ENCODE measurements at regions not wholly inside any gene's neighbourhood (a gene's known extent, or its start where the extent isn't known, plus 50 kb on each side); places are given as distances from the start of the nearest gene placed in this dataset.

GRCh38 chr16:85401917-85402766, 211.0 kb upstream of the GSE1 start:
- no peaks in the 10 kb centered on the region; the same call in 1 of the 2 replicates for H3K9me3 ChIP-seq (ENCODE audit: control insufficient read depth, insufficient read depth, low read length)
- no peak overlapping the region for H2BK20ac ChIP-seq (ENCODE audit: low read depth, low read length)
- H3K9me1 ChIP-seq (ENCODE audit: insufficient read depth, low read length) = peaks cover 8% of the 10 kb centered on the region
- H2BK15ac ChIP-seq (ENCODE audit: low read depth, low read length) = no peak overlapping the region
- H3K9ac ChIP-seq (ENCODE audit: low read depth, low read length) = no peak overlapping the region
- no peak overlapping the region for H3K14ac ChIP-seq (replicated peaks; ENCODE audit: low read depth, low read length)
- no peak overlapping the region for H3K23ac ChIP-seq (ENCODE audit: low read depth, low read length)
- H3K4me2 ChIP-seq (ENCODE audit: low read depth, low read length) = no peak overlapping the region
- DNase-seq (no peak), ATAC-seq (ENCODE audit: low read depth) (no peak)
- H2BK5ac ChIP-seq (ENCODE audit: low read depth, low read length, poor library complexity, severe bottlenecking) = no peak overlapping the region
- H3K18ac ChIP-seq (ENCODE audit: low read depth, low read length) = no peak overlapping the region
- H4K20me1 ChIP-seq (ENCODE audit: insufficient read depth, low read length) = no peaks in the 10 kb centered on the region; the same call in none of the 2 replicates
- H2AK5ac ChIP-seq (ENCODE audit: low read depth, low read length) = peak overlapping the region; percentile 58
- 86% methylated on average over 15 of the region's 30 CpGs; no CpG with 5 or more reads in 1 of the 2 experiments for WGBS, 2 experiments (ENCODE audit: extremely low coverage in 2 of 2, insufficient read length in 1 of 2)
- TF ChIP-seq, protein P1, sequence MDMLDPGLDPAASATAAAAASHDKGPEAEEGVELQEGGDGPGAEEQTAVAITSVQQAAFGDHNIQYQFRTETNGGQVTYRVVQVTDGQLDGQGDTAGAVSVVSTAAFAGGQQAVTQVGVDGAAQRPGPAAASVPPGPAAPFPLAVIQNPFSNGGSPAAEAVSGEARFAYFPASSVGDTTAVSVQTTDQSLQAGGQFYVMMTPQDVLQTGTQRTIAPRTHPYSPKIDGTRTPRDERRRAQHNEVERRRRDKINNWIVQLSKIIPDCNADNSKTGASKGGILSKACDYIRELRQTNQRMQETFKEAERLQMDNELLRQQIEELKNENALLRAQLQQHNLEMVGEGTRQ (IDR thresholded peaks at IDR 0.05; ENCODE audit: low read depth, low read length) = no peak
- TF ChIP-seq SMC3 (IDR thresholded peaks at IDR 0.05; ENCODE audit: low read depth, low read length) (no peak), NFE2L2 (IDR thresholded peaks at IDR 0.05; ENCODE audit: low read depth, low read length) (no peak), RAD21 (IDR thresholded peaks at IDR 0.05; ENCODE audit: low read length) (no peak), MXI1 (IDR thresholded peaks at IDR 0.05; ENCODE audit: borderline replicate concordance, low read depth, low read length) (no peak)
- no peak overlapping the region for H3K56ac ChIP-seq (ENCODE audit: extremely low read depth, insufficient read depth, low read length)
- H4K91ac ChIP-seq (ENCODE audit: insufficient read depth, low read depth, low read length) = no peak overlapping the region
- dilution Hi-C loops (cut with HindIII; ENCODE audit: low sequenced_read_pairs, unreplicated experiment) = no loop called here
- BruUV-seq (replicated peaks) = no TSS peak
- H3K4ac ChIP-seq (ENCODE audit: low read depth, low read length) = peak overlapping the region; percentile 33
- no peak overlapping the region for H3K4me3 ChIP-seq (ENCODE audit: insufficient read depth, low read depth, low read length)
- H3K27me3 ChIP-seq (ENCODE audit: control insufficient read depth, insufficient read depth, low read length) = no peaks in the 10 kb centered on the region
- H2BK120ac ChIP-seq (ENCODE audit: low read depth, low read length) = no peak overlapping the region
- peaks cover 7% of the 10 kb centered on the region for H3K4me1 ChIP-seq (ENCODE audit: control insufficient read depth, insufficient read depth, low read length)
- in situ Hi-C loops (cut with MboI; ENCODE audit: low sequenced_read_pairs) = no loop called here
- CTCF ChIA-PET = no interaction called here
- no peaks in the 10 kb centered on the region for H3K36me3 ChIP-seq (ENCODE audit: control insufficient read depth, insufficient read depth, low read length)
- intact Hi-C loops (cut with micrococcal nuclease) = no loop called here
- no peak overlapping the region for H2AFZ ChIP-seq (replicated peaks; ENCODE audit: low read length, poor library complexity)
- H2AK9ac ChIP-seq (replicated peaks; ENCODE audit: low read depth, low read length, poor library complexity) = no peak overlapping the region
- H3K27ac ChIP-seq (ENCODE audit: insufficient read depth, low read length) = no peak overlapping the region
- peaks cover 16 to 51% of the 10 kb centered on the region in 2 experiments for H3K79me1 ChIP-seq (ENCODE audit: low read depth in 1 of 2, low read length in 2 of 2)
- POLR2A ChIA-PET (ENCODE audit: unreplicated experiment) = no interaction called here
- no peak overlapping the region for H4K5ac ChIP-seq (ENCODE audit: low read depth, low read length)
- no peak overlapping the region; a peak in 1 of 4 replicates for H4K8ac ChIP-seq (ENCODE audit: low read depth in 2 of 2, low read length in 2 of 2)

All from IMR-90 (cell line).